ENCODE measurements at regions not wholly inside any gene's neighbourhood (a gene's known extent, or its start where the extent isn't known, plus 50 kb on each side); places are given as distances from the start of the nearest gene placed in this dataset.

GRCh38 chr10:88060762-88061161, 197.3 kb downstream of the PTEN start:
- DNase-seq = no peak

DNA sequence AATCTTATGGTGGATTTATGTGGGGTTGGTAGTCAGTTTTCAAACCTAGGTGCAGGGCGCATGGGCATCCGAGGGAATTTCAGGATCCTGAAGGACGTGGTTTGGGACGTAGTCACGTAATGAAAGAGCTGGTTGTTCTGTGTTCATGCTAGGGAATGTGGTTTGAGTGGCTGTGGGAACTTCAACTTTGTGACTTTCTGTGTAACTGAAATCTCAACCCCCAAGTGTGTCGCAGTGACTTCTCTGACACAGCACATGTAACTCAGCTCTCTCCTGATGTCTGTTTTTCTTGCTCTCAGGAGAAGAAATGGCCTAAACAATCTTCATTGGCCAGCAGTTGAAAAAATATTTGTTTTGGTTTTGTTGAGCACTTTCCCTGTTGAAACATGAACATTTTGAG, 199.0 kb downstream of the PTEN start:
- DNase-seq = no peak

DNA sequence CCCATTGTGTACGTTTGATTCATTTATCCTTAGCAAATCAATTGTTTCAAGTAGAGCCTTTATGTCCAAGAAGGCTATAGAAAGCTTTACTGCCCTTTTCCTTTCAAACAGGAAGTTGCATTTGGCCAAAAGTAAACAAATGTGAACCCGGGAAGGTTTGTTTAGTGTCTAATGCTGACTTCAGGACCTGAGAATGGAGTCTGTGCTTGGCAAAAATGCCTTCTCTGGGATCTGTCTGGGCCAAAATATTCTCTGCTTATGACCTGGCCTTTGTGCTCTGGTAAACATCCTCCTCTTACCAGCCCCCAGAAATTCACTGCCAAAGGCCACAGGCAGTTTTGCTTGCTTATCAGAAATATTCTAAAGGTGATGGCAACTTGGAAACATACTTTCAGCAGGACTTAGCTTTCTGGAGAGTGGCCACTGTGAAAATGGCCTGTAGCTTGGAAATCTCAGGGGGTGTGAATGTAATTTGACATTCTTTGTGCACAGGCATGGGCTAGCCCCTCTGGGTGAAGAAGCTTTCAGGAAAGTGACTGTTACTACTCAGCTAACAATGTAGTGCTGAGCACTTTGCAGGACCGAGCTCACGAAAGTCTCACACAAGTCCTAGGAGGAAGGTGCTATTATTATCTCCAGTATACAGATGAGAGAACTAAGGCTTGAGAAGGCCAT, 199.5 kb downstream of the PTEN start:
- DNase-seq = no peak

DNA sequence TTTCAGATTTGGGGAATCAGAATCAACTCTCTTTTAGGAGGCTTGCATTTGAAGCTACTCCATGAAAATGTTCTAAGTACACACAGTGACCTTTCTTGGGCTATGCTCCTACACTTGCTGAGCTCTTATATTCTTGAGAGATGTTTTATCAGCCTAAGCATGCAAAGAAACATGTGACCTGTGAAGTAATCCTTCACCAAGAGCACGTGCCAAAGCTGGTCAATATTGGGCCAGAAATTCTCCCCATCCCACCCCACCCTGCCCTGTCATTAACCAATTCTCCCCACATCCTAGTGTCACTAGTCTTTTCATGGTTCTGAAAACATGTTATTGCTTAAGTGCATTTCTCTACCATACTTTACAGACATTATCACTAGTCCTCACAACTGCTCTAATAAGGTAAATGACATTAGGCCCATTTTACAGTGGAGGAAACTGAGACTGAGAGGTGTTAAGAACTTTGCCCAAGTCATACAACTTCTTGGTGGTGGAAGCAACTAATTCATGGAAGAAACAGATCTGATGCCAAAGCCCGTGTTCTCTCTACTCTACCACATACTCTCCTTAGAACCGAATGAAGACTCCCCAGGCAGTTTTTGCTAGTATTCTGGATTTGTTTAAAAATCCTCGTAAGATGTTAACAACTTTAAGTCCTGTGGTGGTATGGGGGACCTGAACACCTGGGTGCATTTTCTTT, 200.6 kb downstream of the PTEN start:
- no peak for DNase-seq

GRCh38 chr10:88064608-88065382, 201.4 kb downstream of the PTEN start:
- DNase-seq = peak; percentile 97

- DNase-seq = no peak
Measured at GRCh38 chr10:88065383-88066049, 202.1 kb downstream of the PTEN start.

GRCh38 chr10:88066319-88066718, 202.9 kb downstream of the PTEN start:
- DNase-seq = no peak

DNA sequence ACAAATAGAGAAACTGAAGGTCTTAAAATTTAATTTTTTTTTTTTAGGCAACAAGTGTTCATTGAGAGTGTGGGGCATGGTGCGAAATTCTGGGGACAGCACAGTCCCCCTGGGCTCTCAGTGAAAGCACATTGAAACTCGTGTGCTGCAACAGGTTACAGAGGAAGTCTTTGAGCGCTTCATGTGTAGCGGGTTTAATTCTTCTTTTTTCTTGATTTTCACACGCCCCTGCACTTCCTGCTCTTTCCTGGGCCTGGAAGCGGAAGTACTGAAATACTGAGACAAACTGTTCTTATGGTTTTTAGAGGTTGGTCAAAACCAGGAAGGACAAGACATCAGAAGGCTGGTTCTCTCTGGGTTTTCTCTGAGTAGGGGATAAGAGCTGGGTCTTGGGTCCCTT, 203.5 kb downstream of the PTEN start:
- DNase-seq = peak; percentile 91 to 96

DNA sequence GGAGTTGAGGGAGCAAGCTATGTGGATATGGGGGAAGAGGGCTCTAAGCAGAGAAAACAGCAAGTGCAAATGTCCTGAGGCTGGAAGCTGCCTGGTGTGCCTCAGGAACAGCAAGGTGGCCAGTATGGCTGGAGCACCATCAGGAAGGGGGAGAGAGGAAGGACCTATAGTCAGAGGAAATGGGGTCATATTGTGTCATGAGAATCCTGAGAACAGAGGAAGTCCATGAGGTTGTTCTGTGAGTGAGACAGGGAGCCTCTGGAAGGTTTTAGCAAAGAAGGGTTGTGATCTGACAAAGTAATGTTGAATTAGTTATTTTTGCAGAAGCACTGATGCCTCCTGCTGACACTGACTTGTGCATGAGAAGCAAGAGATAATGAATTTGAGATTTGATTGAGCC, 204.3 kb downstream of the PTEN start:
- DNase-seq = peak; percentile 34 to 47

- DNase-seq = no peak
Measured at GRCh38 chr10:88069338-88069737, 205.9 kb downstream of the PTEN start.

DNA sequence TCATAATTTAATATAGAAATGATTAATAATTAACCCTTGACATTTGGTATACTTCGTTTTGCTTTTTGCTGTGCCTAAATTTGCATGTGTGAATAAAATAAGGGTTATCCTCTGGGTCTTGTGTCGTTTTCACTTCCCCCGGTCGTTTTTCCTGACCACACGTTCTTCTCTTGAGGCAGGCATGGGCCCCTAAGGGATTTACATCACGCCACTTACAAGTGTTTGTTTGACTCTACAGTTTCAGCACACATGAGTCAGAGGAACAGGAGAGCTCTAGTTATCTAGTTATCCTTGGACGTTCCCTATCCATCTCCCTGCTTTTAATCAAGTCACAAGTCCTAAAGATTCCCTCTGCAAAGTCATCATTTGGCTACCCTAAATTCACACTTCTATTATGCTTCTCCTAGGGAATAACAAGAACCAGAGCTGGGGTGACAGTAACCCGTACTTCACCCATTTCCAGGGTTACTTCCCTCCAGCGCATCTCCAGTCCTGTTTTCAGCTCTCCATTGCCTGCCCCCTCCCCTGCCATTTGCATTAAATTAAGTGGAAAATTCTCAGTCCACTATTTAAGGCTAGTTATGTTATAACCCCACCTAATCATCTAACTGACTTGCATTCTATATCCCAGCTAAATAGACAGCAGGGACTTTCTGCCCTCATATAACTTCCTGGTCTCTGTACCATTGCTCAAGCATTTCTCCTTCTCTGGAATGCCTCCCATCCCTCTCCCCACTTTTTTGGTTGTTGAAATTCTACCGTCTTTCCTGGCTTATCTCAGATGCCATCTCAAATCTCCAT, 206.9 kb downstream of the PTEN start:
- no peak for DNase-seq

DNA sequence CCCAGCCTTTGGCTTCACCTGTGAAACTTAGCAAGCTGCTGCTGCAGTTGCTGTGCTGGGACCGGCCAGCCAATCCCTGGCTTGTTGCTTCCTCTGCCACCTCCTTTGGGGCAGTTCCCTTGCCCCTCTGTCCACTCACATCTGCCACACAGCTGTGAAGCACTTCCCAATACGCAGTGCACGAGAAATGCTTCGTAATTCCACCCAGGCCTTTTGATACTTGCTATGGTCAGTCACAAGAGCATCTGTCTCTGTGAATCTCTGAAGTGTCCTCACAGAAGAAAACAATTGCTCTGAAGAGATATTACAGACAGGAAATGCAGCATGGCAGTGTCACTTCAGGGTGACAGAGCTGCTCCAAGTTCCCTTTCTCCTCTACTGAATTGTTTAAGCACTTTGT, 208.5 kb downstream of the PTEN start:
- peak; percentile 38 to 60 for DNase-seq

GRCh38 chr10:88073682-88074081, 210.3 kb downstream of the PTEN start:
- DNase-seq = no peak

GRCh38 chr10:88074971-88075370, 211.5 kb downstream of the PTEN start:
- DNase-seq = no peak

- DNase-seq = no peak
Measured at GRCh38 chr10:88076027-88076880, 212.8 kb downstream of the PTEN start.

- DNase-seq = no peak
Measured at GRCh38 chr10:88077977-88078376, 214.6 kb downstream of the PTEN start.

DNA sequence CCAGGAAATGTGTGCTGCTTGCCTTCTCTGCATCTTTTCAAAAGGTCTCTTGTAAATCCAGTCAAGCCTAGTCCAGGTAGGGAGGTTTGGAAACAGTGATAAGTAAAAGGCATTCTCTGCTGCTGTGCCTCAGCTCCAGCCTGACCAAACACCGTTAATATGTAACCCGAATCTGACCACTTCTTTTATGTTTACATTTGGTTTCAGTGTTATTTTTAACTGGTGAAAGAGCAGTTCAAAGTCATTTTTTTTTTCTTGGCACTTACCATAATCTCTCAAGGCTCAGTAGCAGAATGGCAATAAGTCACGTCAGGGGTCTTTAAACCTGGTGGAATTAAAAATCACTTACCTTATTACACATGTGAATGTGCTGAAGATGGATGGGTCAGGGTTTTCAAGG, 216.8 kb downstream of the PTEN start:
- no peak for DNase-seq

DNA sequence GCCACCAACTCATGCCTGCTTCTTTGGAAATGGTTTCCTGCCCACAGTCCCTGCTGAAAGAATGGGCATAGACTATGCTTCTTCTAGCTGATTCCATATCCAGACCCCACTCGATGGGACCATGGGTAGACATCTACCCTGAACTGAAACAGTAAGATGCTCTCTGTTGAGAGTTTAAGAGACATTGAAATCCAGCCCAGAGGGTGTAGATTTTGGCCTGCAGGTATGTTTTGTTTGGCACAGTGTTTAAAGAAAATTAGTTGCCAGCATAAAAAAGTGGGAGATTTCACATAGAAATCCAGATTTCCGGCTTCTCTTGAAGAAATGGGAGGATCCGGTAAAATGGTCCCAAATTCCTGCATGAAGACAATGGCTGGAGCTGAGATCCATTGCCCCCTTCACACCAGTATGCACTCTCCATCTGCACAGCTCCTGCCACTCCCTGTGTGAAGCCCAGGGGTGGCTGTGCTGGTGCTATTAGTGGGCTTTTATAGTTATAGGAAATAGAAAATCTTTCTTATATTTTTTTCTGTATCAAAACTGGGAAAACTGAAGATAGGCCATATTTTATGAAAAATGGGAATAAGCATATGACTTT, 218.1 kb downstream of the PTEN start:
- DNase-seq = no peak

- no peak for DNase-seq
Measured at GRCh38 chr10:88082391-88082790, 219.0 kb downstream of the PTEN start.

- DNase-seq = peak; percentile 84 to 88
Measured at GRCh38 chr10:88082806-88083596, 219.6 kb downstream of the PTEN start.
